K562 (cell line): ENCODE measurements at regions not wholly inside any gene's neighbourhood (a gene's known extent, or its start where the extent isn't known, plus 50 kb on each side); places are given as distances from the start of the nearest gene placed in this dataset.

ENCODE experiments used
- CHAMP1 ChIP-seq: fragments of 450-650 bp; IDR thresholded peaks from 2 replicates; pipeline ENCODE4 v1.6.1; 2016; ENCODE audit warnings: mild to moderate bottlenecking
- CTCF ChIP-seq, 3 experiments: IDR thresholded peaks in 2 of 3; conservative IDR thresholded peaks in 1 of 3; 2 replicates each; pipeline ENCODE4 v1.5.1; 2011 to 2012; ENCODE audit warnings: low read length in 3 of 3, mild to moderate bottlenecking in 3 of 3, control low read depth in 2 of 3, improper control_type of control experiment in 1 of 3, inconsistent platforms in 1 of 3, low read depth in 1 of 3, mixed read lengths in 1 of 3, moderate library complexity in 1 of 3; ENCODE audit not compliant: insufficient read depth in 2 of 3
- EP300 ChIP-seq: IDR thresholded peaks from 2 replicates; pipeline ENCODE4 v1.6.1; 2012; ENCODE audit warnings: low read length, improper control_type of control experiment
- KDM2B ChIP-seq: fragments of 250-450 bp; sonication (Bioruptor Pico); IDR thresholded peaks from 2 replicates; pipeline ENCODE4 v1.8.0; 2021; ENCODE audit warnings: mild to moderate bottlenecking, moderate library complexity
- PCBP1 ChIP-seq: fragments of 200-400 bp; formaldehyde crosslinking; IDR thresholded peaks from 2 replicates; pipeline ENCODE4 v1.6.1; 2018; ENCODE audit warnings: mild to moderate bottlenecking, low read depth, low read length; ENCODE audit not compliant: poor library complexity, severe bottlenecking
- PML ChIP-seq: IDR thresholded peaks from 2 replicates; pipeline ENCODE4 v1.6.1; 2012; ENCODE audit warnings: low read length, inconsistent platforms
- POLR2A ChIP-seq: fragments of 450-650 bp; conservative IDR thresholded peaks from 2 replicates; pipeline ENCODE4 v1.6.1; 2016
- POLR2AphosphoS5 ChIP-seq: IDR thresholded peaks from 2 replicates; pipeline ENCODE4 v1.6.1; 2011; ENCODE audit warnings: mild to moderate bottlenecking, low read depth, low read length, moderate library complexity; ENCODE audit not compliant: control insufficient read depth, insufficient read depth
- RREB1 ChIP-seq: fragments of 250-450 bp; sonication (Bioruptor Pico); IDR thresholded peaks from 2 replicates; pipeline ENCODE4 v1.4.0; 2020
- SMAD1 ChIP-seq: fragments of 150-350 bp; IDR thresholded peaks from 2 replicates; pipeline ENCODE4 v1.6.1; 2014; ENCODE audit warnings: low read length, low read depth; ENCODE audit not compliant: partially characterized antibody
- USF2 ChIP-seq: sonication (generic); formaldehyde crosslinking; IDR thresholded peaks from 2 replicates; pipeline ENCODE4 v1.5.0; 2020; ENCODE audit warnings: missing genetic modification reagents
- ZKSCAN8 ChIP-seq: fragments of 200-800 bp; sonication (Bioruptor generic); IDR thresholded peaks from 2 replicates; pipeline ENCODE4 v1.6.1; 2016; ENCODE audit warnings: missing genetic modification characterization, missing compliant biosample characterization
- TF ChIP-seq, protein P1 (sequence below): sonication (generic); formaldehyde crosslinking; IDR thresholded peaks from 2 replicates; pipeline ENCODE4 v1.8.0; 2022; ENCODE audit warnings: mild to moderate bottlenecking, missing genetic modification reagents
- TF ChIP-seq, protein P2 (sequence below): fragments of 200-800 bp; sonication (Bioruptor generic); IDR thresholded peaks from 2 replicates; pipeline ENCODE4 v1.6.1; 2016; ENCODE audit warnings: missing genetic modification characterization, missing compliant biosample characterization

DNA sequence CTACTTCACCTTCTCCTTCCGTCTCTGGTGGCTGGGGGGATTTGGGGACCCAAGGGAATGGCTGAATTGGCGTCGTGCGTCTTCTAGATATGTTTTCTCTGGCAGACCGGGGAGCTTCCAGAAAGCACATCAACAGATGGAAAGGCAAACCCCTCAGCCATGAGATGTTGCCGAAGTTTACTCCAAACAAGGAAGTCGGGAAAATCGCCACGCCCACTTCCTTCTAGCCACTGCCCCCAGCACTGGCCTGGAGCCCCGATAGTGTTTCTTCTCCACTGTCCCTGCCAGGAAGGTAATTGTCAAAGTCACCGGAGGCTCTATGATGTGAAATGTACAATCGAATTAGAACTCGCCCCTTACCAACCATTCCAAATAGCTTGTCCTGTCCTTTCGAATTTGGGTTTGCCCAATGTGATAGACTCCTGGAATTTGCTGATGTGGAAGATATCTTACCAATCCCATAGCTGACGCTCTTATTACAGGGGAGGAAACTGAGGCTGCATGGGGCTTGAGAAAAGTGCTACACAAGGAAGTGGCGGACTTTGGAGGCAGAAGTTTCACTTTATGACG, 191.0 kb downstream of the LSM5 start:
- TF ChIP-seq POLR2A (no peak), CTCF (IDR thresholded peaks at IDR 0.05 in 2 of 3, conservative IDR thresholded peaks at IDR 0.05 in 1 of 3; ENCODE audit: insufficient read depth in 2 of 3, low read depth in 1 of 3, low read length in 3 of 3) (no peak), KDM2B (CRISPR knock-in tag) (no peak), RREB1 (CRISPR knock-in tag) (no peak), USF2 (no peak), CHAMP1 (no peak), SMAD1 (no peak), PCBP1 (no peak), PML (no peak), EP300 (no peak), POLR2AphosphoS5 (no peak), ZKSCAN8 (CRISPR knock-in tag) (no peak)
- TF ChIP-seq, protein P1, sequence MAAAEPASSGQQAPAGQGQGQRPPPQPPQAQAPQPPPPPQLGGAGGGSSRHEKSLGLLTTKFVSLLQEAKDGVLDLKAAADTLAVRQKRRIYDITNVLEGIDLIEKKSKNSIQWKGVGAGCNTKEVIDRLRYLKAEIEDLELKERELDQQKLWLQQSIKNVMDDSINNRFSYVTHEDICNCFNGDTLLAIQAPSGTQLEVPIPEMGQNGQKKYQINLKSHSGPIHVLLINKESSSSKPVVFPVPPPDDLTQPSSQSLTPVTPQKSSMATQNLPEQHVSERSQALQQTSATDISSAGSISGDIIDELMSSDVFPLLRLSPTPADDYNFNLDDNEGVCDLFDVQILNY = no peak
- TF ChIP-seq, protein P2, sequence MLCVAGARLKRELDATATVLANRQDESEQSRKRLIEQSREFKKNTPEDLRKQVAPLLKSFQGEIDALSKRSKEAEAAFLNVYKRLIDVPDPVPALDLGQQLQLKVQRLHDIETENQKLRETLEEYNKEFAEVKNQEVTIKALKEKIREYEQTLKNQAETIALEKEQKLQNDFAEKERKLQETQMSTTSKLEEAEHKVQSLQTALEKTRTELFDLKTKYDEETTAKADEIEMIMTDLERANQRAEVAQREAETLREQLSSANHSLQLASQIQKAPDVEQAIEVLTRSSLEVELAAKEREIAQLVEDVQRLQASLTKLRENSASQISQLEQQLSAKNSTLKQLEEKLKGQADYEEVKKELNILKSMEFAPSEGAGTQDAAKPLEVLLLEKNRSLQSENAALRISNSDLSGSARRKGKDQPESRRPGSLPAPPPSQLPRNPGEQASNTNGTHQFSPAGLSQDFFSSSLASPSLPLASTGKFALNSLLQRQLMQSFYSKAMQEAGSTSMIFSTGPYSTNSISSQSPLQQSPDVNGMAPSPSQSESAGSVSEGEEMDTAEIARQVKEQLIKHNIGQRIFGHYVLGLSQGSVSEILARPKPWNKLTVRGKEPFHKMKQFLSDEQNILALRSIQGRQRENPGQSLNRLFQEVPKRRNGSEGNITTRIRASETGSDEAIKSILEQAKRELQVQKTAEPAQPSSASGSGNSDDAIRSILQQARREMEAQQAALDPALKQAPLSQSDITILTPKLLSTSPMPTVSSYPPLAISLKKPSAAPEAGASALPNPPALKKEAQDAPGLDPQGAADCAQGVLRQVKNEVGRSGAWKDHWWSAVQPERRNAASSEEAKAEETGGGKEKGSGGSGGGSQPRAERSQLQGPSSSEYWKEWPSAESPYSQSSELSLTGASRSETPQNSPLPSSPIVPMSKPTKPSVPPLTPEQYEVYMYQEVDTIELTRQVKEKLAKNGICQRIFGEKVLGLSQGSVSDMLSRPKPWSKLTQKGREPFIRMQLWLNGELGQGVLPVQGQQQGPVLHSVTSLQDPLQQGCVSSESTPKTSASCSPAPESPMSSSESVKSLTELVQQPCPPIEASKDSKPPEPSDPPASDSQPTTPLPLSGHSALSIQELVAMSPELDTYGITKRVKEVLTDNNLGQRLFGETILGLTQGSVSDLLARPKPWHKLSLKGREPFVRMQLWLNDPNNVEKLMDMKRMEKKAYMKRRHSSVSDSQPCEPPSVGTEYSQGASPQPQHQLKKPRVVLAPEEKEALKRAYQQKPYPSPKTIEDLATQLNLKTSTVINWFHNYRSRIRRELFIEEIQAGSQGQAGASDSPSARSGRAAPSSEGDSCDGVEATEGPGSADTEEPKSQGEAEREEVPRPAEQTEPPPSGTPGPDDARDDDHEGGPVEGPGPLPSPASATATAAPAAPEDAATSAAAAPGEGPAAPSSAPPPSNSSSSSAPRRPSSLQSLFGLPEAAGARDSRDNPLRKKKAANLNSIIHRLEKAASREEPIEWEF (CRISPR knock-in tag) = no peak
